IPS DF 6.9 (cell line): ENCODE measurements at regions not wholly inside any gene's neighbourhood (a gene's known extent, or its start where the extent isn't known, plus 50 kb on each side); places are given as distances from the start of the nearest gene placed in this dataset.
"Not testable (repeated sequence)": the region's sequence is repeated elsewhere in the genome, so short reads cannot be mapped to it uniquely, and the experiment has no call there.

Experiments
- DNase-seq: peaks from one replicate; pipeline ENCODE4 v3.0.0-alpha.2; 2013; ENCODE audit warnings: low read depth, low spot score
- H3K27ac ChIP-seq: one replicate; pipeline ENCODE4 v1.5.1; 2013; ENCODE audit warnings: low read length, control low read depth
- H3K27me3 ChIP-seq: 2 replicates; pipeline ENCODE4 v1.6.1; 2013; ENCODE audit warnings: mild to moderate bottlenecking, low read length; ENCODE audit not compliant: control insufficient read depth, insufficient read depth
- H3K36me3 ChIP-seq: 2 replicates; pipeline ENCODE4 v1.6.1; 2013; ENCODE audit warnings: low read length; ENCODE audit not compliant: control insufficient read depth, insufficient read depth
- H3K4me1 ChIP-seq: 2 replicates; pipeline ENCODE4 v1.6.1; 2013; ENCODE audit warnings: low read length; ENCODE audit not compliant: control insufficient read depth, insufficient read depth
- H3K4me3 ChIP-seq: 2 replicates; pipeline ENCODE4 v1.5.1; 2013; ENCODE audit warnings: mild to moderate bottlenecking, low read length
- H3K9me3 ChIP-seq: 2 replicates; pipeline ENCODE4 v1.6.1; 2013; ENCODE audit warnings: low read length, inconsistent platforms; ENCODE audit not compliant: control insufficient read depth, insufficient read depth
- WGBS: extraction: QIAGEN DNeasy Blood & Tissue Kit; methylation state at CpG from one replicate; pipeline ENCODE4 v1.1.7; 2013; ENCODE audit warnings: mixed read lengths, missing lambda C conversion rate; ENCODE audit not compliant: insufficient read length, insufficient coverage; 5-methylcytosine and 5-hydroxymethylcytosine counted together

- Histone ChIP-seq H3K36me3 (no peaks in the 10 kb centered on the region), H3K4me1 (no peaks in the 10 kb centered on the region; the same call in 1 of the 2 replicates), H3K27me3 (no peaks in the 10 kb centered on the region), H3K9me3 (no peaks in the 10 kb centered on the region), H3K4me3 (no peak overlapping the region), H3K27ac (no peak overlapping the region)
- DNase-seq: no peak
- WGBS: no CpG with 5 or more reads among the region's 5 CpGs
Measured at GRCh38 chr4:24213961-24214360, 324.1 kb upstream of the PPARGC1A start.

- no peak for DNase-seq
- Histone ChIP-seq H3K4me3 (no peak overlapping the region), H3K9me3 (no peaks in the 10 kb centered on the region), H3K36me3 (no peaks in the 10 kb centered on the region), H3K4me1 (no peaks in the 10 kb centered on the region; the same call in 1 of the 2 replicates), H3K27ac (no peak overlapping the region), H3K27me3 (no peaks in the 10 kb centered on the region)
- WGBS: no CpG with 5 or more reads among the region's 4 CpGs
Measured at GRCh38 chr4:24212642-24213041, 322.8 kb upstream of the PPARGC1A start.

DNA sequence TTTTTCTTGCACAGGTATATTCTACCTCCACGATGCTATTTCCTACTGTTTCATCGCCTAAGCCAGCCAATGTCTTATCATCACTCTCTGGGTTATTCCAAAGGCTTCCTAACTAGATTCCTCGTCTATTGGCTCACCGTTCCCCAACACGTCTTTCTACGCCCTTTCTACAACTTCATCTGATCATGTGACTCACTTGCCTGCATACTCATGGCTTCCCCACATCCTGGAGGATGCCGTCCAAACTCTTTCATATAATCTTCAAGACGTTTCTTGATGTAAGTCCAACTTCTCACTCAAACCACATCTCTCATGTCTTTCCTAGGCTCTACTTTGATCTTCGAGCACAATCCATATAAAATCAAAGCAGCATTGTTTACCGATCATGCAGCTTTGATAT lies 322.0 kb upstream of the PPARGC1A start:
- Histone ChIP-seq H3K27ac (no peak overlapping the region), H3K27me3 (no peaks in the 10 kb centered on the region), H3K4me1 (no peaks in the 10 kb centered on the region; the same call in 1 of the 2 replicates), H3K4me3 (no peak overlapping the region), H3K36me3 (no peaks in the 10 kb centered on the region), H3K9me3 (no peaks in the 10 kb centered on the region)
- no peak for DNase-seq
- 100% methylated on average over 4 of the region's 10 CpGs for WGBS

GRCh38 chr4:24210332-24210902 lies 320.6 kb upstream of the PPARGC1A start:
- H3K4me1 ChIP-seq: no peaks in the 10 kb centered on the region; the same call in 1 of the 2 replicates
- DNase-seq: no peak
- H3K9me3 ChIP-seq: no peaks in the 10 kb centered on the region
- no peaks in the 10 kb centered on the region for H3K27me3 ChIP-seq
- H3K27ac ChIP-seq: no peak overlapping the region
- no peak overlapping the region for H3K4me3 ChIP-seq
- no peaks in the 10 kb centered on the region for H3K36me3 ChIP-seq
- WGBS: no CpG with 5 or more reads among the region's 10 CpGs

- Histone ChIP-seq H3K9me3 (no peaks in the 10 kb centered on the region), H3K4me3 (no peak overlapping the region), H3K36me3 (no peaks in the 10 kb centered on the region), H3K4me1 (no peaks in the 10 kb centered on the region; the same call in 1 of the 2 replicates), H3K27me3 (no peaks in the 10 kb centered on the region), H3K27ac (no peak overlapping the region)
- WGBS: no CpG with 5 or more reads among the region's 1 CpG
- no peak for DNase-seq
Measured at GRCh38 chr4:24209906-24210305, 320.1 kb upstream of the PPARGC1A start.

- Histone ChIP-seq H3K27me3 (no peaks in the 10 kb centered on the region), H3K4me1 (no peaks in the 10 kb centered on the region; the same call in 1 of the 2 replicates), H3K27ac (no peak overlapping the region), H3K9me3 (no peaks in the 10 kb centered on the region), H3K36me3 (no peaks in the 10 kb centered on the region), H3K4me3 (no peak overlapping the region)
- no peak for DNase-seq
- WGBS: no CpG with 5 or more reads among the region's 3 CpGs
Measured at GRCh38 chr4:24209131-24209530, 319.3 kb upstream of the PPARGC1A start.

DNA sequence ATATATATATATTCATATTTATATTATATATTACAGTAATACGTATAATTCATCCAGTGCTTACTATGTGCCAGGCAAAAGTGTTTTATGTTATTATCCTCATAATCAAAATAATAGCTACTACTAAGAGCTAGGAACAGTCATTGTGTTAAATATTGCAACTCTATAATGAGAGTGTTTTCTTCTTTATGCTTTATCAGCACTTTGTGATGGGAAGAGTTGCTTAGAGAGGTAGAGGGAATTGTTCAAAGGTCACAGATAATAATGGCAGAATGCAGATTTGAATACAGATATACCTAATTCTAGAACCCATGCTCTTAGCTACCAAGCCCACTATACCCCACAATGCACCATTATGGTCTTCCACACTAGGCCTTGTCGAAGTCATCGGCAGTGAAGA lies 318.8 kb upstream of the PPARGC1A start:
- Histone ChIP-seq H3K4me1 (no peaks in the 10 kb centered on the region; the same call in 1 of the 2 replicates), H3K27ac (no peak overlapping the region), H3K9me3 (no peaks in the 10 kb centered on the region), H3K4me3 (no peak overlapping the region), H3K27me3 (no peaks in the 10 kb centered on the region), H3K36me3 (no peaks in the 10 kb centered on the region)
- no peak for DNase-seq
- WGBS: no CpG with 5 or more reads among the region's 3 CpGs

DNA sequence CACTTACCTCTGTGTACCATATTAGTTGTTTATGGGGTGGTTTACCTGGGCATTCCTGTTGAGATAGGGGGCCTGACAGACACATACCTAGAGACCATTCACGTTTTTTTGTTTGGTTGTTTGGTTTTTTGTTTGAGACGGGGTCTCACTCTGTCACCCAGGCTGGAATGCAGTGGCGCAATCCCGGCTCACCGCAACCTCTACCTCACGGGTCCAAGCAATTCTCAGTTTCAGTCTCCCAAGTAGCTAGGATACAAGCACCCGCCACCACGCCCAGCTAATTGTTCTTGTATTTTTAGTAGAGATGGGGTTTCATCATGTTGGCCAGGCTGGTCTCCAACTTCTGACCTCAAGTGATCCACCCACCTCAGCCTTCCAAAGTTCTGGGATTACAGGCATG lies 314.9 kb upstream of the PPARGC1A start:
- H3K9me3 ChIP-seq, H3K4me3 ChIP-seq, H3K27ac ChIP-seq, H3K36me3 ChIP-seq, H3K4me1 ChIP-seq, DNase-seq, H3K27me3 ChIP-seq: not testable (repeated sequence)
- WGBS: no CpG with 5 or more reads among the region's 8 CpGs

GRCh38 chr4:24203926-24204325 lies 314.1 kb upstream of the PPARGC1A start:
- no CpG with 5 or more reads among the region's 2 CpGs for WGBS
- DNase-seq: no peak
- Histone ChIP-seq H3K27ac (no peak overlapping the region), H3K36me3 (no peaks in the 10 kb centered on the region), H3K4me3 (no peak overlapping the region), H3K9me3 (no peaks in the 10 kb centered on the region), H3K27me3 (no peaks in the 10 kb centered on the region), H3K4me1 (no peaks in the 10 kb centered on the region)

GRCh38 chr4:24202579-24202978 lies 312.7 kb upstream of the PPARGC1A start:
- Histone ChIP-seq H3K4me3 (no peak overlapping the region), H3K4me1 (0 out of 2 replicates have a peak, but pooled peaks cover 2% of the 10 kb centered on the region), H3K36me3 (no peaks in the 10 kb centered on the region), H3K27me3 (no peaks in the 10 kb centered on the region), H3K9me3 (no peaks in the 10 kb centered on the region), H3K27ac (no peak overlapping the region)
- no peak for DNase-seq
- WGBS: no CpG with 5 or more reads among the region's 1 CpG

- DNase-seq: no peak
- no peaks in the 10 kb centered on the region for H3K36me3 ChIP-seq
- H3K9me3 ChIP-seq: no peaks in the 10 kb centered on the region
- H3K4me1 ChIP-seq: 0 out of 2 replicates have a peak, but pooled peaks cover 2% of the 10 kb centered on the region
- H3K4me3 ChIP-seq: no peak overlapping the region
- no peak overlapping the region for H3K27ac ChIP-seq
- no peaks in the 10 kb centered on the region for H3K27me3 ChIP-seq
Measured at GRCh38 chr4:24197955-24198354, 308.1 kb upstream of the PPARGC1A start.
